Activated CD4-positive, alpha-beta T cell treated with anti-CD3 and anti-CD28 coated beads, Interleukin-2, amount 50 U/mL, for 48 hours (primary cell): ENCODE measurements at regions not wholly inside any gene's neighbourhood (a gene's known extent, or its start where the extent isn't known, plus 50 kb on each side); places are given as distances from the start of the nearest gene placed in this dataset.

Experiments
- DNase-seq, 2 experiments: peaks; one replicate each; pipeline ENCODE4 v3.0.0-alpha.2; 2020

GRCh38 chr1:239896980-239897379 lies 194.7 kb upstream of the FMN2 start:
- no peak for DNase-seq

DNA sequence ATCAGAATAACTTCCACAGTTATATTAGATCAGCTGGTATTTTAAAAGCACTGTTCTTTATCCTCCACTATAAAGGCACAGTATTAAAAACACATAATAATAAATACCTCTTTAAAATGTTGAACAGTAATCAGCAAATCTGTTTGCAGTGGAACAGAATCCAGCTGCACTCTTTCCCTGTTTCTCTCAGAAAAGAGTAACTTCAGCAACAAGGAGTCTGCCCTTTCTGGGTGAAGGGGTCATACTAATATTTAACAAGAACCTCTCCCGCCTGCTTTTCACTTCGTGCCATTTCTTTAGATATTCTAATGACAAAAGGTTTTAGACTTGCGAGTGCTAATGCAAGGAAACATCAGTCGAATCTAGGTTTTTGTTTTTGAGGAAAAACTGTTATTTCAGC lies 194.2 kb upstream of the FMN2 start:
- DNase-seq = no peak

DNA sequence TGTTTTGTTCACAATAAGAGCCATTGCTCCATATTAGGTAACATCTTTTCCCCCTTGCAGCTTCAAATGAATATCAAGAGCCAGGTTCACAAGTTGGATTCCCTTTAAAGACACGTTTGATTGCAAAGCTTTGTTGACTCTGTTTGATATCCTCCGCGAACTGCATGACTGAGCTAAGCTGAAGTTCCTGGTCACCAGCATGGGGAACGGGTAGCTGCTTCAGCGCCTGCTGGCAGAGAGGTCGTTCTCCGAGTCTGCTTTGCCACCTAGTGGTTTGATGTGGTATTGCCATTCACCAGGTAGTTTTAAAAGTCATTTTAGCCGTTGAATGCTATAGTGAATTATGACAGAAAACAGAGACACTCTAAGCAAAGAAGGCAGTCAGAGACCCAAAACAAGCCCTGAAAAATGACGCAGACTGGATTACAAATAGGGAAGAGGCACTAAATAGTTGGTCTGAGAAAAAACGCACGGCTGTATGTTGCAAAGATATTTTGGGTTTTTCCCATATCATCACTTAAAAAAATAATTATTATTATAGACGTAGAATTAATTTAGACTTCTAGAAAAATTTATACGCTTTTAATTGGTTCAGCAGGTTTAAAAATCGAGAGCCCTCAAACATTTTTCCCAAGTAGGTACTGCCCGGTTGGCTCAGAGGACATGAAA lies 193.5 kb upstream of the FMN2 start:
- DNase-seq = peak; percentile 71 to 78

DNA sequence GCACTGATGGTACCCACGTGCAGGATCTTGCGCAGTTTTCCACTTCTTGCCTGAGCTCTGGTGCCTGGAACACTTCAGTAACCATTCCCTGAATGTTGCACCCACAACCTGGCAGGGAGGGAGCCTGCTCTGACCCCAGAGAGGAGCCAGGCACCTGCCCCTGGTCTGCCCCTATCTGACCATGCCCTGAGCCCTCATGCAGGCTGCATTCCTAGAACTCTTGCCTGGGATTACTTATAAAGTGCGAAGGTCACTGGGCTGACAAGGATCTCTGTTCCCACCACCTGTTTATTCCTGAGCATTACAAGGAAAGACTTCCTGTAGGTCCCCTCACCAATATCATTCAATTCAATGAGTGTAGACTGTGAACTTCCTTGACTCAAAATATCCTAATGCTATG lies 191.9 kb upstream of the FMN2 start:
- no peak for DNase-seq

DNA sequence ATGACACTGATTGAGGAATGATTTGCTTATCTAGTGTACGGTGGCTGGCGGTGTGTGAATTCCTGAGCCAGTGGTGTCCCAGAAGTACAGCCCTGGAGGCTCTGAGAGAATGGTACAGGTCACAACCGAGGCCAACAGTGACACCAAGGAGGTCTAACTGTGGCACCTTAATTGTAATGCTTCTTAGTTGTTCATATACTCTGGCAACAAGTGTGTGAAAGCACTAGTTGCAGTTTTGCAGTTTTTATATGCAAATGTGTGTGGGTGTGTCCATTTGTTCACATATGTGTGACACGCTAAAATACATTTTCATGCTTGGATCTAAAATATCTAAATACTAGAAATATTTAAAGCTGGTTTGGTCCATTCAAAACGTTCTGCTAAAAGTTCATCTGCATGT lies 185.3 kb upstream of the FMN2 start:
- DNase-seq = no peak

GRCh38 chr1:239909898-239910297 lies 181.8 kb upstream of the FMN2 start:
- DNase-seq = no peak

DNA sequence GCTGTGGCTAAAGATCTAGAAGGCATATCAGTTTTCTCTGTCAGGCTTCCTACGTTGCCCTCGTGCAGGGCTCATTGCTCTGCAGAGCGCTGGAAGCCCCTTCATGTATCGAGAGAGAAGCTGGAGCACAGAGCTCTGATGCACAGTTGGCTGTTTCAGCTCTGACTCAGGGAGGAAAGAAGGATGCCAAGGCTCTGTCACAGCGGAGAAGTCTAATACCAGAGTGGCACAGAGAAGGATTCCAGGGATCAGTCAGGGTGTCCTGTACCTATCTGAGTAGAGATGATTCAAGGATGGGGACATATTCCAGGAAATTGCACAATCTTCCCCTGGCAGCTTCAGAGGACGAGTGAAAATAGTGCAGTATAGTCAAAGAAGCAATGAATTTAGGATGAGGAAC lies 179.2 kb upstream of the FMN2 start:
- no peak for DNase-seq

- no peak for DNase-seq
Measured at GRCh38 chr1:239913141-239913585, 178.5 kb upstream of the FMN2 start.

DNA sequence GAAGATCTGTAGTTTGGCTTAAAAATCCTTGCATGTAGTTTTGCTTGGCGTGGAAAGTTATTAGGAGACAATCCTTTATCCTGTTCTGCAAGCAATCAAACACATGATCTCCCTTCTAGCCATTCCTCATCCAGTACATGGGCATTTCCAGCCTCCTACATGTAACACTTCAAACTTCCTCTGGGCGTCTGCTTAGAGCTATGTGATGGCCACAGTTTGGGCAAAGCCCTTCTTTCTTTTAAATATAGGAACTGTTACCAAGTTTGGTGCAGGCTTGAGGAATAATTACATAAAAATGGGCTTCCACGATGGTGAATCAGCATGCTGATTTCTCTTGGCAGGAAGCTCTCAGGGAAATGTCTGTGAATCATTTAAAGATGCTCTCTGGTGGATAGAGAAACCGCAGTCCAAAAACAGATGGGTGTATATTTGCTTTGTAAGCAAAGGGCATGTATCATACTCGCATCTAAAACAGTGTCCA lies 176.9 kb upstream of the FMN2 start:
- DNase-seq = no peak

DNA sequence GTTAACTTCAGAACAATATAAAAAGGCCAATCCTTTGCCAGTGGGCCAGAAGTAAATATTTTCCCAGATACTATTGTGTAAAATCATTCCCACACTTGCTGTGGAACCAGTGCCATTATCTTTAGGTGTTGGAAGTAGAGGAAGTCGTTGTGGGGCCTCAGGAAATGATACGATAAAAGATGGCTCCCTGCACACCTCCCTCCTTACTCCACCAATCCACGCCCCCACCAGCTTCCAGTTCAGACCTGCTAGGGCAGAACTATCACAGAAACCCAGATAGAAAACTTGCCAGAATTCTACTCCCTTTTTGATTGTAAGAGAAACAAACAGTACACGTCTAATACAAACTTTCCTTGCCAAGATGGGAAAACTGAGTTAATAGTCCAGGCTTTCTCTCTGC lies 173.0 kb upstream of the FMN2 start:
- no peak for DNase-seq

GRCh38 chr1:239920214-239920613 lies 171.5 kb upstream of the FMN2 start:
- no peak for DNase-seq

GRCh38 chr1:239922778-239923522 lies 168.7 kb upstream of the FMN2 start:
- DNase-seq = no peak

DNA sequence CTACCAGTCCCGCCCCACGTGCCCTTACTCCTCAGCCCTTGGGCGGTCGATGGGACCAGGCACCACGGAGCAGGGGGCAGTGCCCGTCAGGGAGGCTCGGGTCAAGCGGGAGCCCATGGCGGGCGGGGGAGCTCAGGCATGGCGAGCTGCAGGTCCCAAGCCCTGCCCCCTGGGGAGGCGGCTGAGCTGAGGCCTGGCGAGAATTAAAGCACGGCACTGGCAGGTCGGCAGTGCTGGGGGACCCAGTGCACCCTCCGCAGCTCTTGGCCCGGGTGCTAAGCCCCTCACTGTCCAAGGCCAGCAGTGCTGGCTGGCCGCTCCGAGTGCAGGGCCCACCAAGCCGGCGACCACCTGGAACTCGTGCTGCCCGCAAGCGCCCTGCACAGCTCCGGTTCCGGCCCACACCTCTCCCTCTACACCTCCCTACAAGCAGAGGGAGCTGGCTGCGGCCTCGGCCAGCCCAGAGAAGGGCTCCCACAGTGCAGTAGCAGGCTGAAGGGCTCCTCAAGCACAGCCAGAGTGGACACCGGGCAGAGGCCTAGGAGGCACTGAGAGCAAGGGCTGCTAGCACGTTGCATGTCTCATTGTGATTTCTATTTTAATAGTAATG lies 166.8 kb upstream of the FMN2 start:
- DNase-seq = no peak

DNA sequence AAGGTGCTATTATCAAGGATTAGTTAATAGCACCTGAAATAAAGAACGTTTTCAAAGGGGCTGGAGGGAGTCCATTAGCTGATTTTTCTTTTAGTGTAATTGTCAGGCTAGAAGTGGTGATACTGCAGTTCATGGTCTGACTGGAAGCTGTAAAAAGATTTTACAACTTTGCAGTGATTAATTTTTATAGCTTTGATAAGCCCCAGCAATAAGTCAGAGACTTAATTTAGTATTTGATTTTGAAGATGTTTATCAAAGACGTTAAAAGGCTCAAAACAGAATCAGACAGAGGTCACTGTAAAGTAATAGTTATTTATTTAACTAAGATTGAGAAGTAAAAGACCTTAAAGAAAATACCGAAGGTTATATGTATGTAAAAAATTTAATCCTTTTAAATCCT lies 165.5 kb upstream of the FMN2 start:
- no peak for DNase-seq

GRCh38 chr1:239929317-239929716 lies 162.4 kb upstream of the FMN2 start:
- DNase-seq = no peak

- DNase-seq = no peak
Measured at GRCh38 chr1:239930686-239931262, 160.9 kb upstream of the FMN2 start.

DNA sequence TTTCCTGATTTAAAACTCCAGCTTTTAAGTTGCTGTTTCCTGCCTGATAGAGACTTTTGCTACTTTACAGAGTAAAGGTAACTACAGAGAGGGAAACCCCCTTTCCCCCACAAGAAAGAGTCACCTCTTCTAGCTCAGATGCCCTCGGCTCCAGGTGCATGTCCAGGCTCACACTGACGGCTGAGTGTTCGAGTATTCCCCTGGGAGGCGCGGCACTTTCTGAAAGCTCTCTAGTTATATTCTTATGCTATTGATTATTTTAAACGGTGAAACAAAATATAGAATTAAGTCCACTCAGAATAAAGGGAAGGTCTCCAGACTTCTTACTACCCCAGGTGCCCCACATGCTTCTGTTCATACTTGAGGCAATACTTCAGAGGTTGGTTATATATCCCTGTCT lies 160.3 kb upstream of the FMN2 start:
- DNase-seq = no peak

DNA sequence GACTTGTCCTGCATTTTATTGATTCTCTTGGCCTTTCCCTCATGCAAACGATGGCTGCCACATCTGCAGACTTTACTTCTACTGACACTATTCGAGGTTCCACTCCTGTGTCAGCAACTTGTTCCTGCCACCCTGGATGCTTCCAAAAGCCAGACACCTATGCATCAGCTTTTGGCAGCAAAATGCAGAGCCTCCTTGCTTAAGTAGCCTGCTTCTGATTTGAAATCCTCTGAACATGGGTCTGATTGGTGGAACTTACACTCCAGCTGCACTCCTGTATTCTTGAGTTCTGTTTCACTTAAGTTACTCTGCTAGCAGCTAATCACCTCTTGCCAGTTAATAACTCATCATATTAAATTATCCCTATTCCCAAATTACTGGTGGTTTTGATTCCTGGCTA lies 152.1 kb upstream of the FMN2 start:
- no peak for DNase-seq

- no peak for DNase-seq
Measured at GRCh38 chr1:239943761-239944160, 147.9 kb upstream of the FMN2 start.

- no peak for DNase-seq
Measured at GRCh38 chr1:239944666-239945065, 147.0 kb upstream of the FMN2 start.

DNA sequence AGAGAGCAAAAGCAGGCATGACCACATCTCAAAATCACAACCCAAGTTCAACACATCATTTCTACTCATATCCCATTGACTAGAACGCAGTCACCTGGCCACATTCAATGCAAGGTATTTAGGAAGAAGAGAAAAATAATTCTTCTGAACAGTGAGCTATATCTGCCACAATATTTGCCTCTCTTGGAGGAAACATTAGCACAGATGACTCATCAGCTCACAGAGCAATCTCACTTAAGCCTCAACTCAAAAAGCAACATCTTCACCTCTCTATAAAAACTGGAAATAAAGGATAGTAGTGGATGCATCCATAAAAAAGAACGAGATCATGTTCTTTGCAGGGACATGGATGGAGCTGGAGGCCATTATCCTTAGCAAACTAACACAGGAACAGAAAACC lies 143.9 kb upstream of the FMN2 start:
- DNase-seq = no peak

GRCh38 chr1:239951511-239952140 lies 140.1 kb upstream of the FMN2 start:
- DNase-seq = peak; percentile 49 to 65
